ENCODE measurements at regions not wholly inside any gene's neighbourhood (a gene's known extent, or its start where the extent isn't known, plus 50 kb on each side); places are given as distances from the start of the nearest gene placed in this dataset.

- TF ChIP-seq, protein P1, sequence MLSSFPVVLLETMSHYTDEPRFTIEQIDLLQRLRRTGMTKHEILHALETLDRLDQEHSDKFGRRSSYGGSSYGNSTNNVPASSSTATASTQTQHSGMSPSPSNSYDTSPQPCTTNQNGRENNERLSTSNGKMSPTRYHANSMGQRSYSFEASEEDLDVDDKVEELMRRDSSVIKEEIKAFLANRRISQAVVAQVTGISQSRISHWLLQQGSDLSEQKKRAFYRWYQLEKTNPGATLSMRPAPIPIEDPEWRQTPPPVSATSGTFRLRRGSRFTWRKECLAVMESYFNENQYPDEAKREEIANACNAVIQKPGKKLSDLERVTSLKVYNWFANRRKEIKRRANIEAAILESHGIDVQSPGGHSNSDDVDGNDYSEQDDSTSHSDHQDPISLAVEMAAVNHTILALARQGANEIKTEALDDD (IDR thresholded peaks at IDR 0.05): no peak
- TF ChIP-seq, protein P2, sequence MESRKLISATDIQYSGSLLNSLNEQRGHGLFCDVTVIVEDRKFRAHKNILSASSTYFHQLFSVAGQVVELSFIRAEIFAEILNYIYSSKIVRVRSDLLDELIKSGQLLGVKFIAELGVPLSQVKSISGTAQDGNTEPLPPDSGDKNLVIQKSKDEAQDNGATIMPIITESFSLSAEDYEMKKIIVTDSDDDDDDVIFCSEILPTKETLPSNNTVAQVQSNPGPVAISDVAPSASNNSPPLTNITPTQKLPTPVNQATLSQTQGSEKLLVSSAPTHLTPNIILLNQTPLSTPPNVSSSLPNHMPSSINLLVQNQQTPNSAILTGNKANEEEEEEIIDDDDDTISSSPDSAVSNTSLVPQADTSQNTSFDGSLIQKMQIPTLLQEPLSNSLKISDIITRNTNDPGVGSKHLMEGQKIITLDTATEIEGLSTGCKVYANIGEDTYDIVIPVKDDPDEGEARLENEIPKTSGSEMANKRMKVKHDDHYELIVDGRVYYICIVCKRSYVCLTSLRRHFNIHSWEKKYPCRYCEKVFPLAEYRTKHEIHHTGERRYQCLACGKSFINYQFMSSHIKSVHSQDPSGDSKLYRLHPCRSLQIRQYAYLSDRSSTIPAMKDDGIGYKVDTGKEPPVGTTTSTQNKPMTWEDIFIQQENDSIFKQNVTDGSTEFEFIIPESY (CRISPR knock-in tag; IDR thresholded peaks at IDR 0.05): no peak
- TF ChIP-seq, protein P3, sequence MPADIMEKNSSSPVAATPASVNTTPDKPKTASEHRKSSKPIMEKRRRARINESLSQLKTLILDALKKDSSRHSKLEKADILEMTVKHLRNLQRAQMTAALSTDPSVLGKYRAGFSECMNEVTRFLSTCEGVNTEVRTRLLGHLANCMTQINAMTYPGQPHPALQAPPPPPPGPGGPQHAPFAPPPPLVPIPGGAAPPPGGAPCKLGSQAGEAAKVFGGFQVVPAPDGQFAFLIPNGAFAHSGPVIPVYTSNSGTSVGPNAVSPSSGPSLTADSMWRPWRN (IDR thresholded peaks at IDR 0.05; ENCODE audit: low read depth): no peak
- no peak for TF ChIP-seq PTBP1 (IDR thresholded peaks at IDR 0.05; ENCODE audit: low read depth, low read length)
- TF ChIP-seq NFE2L1 (tag; IDR thresholded peaks at IDR 0.05; ENCODE audit: borderline replicate concordance, low read depth): no peak
- Histone ChIP-seq H4K20me1 (replicated peaks; ENCODE audit: control insufficient read depth, insufficient read depth, low read length) (no peaks in the 10 kb centered on the region), H3K36me3 (ENCODE audit: control insufficient read depth, insufficient read depth, low read length) (no peaks in the 10 kb centered on the region), H3K4me1 (replicated peaks in 1 of 2; ENCODE audit: control insufficient read depth in 2 of 2, insufficient read depth in 2 of 2, low read length in 2 of 2) (no peaks in the 10 kb centered on the region), H3K27me3 (ENCODE audit: control insufficient read depth in 2 of 2, insufficient read depth in 2 of 2, low read length in 2 of 2) (peaks cover 0 to 22% of the 10 kb centered on the region in 2 experiments; a peak in 2 of 5 replicates), H3K9ac (ENCODE audit: insufficient read depth in 1 of 2, low read depth in 2 of 2, low read length in 2 of 2) (no peak overlapping the region), H3K9me1 (ENCODE audit: control insufficient read depth, insufficient read depth, low read length) (no peaks in the 10 kb centered on the region), H3K9me3 (replicated peaks; ENCODE audit: control insufficient read depth, insufficient read depth, low read depth, low read length) (no peaks in the 10 kb centered on the region), H3K4me3 (no peak overlapping the region), H3K4me2 (ENCODE audit: insufficient read depth, low read length) (no peak overlapping the region), H3K27ac (ENCODE audit: extremely low read depth, low read depth, low read length) (no peak overlapping the region), H3K79me2 (ENCODE audit: control insufficient read depth, insufficient read depth, low read length) (no peaks in the 10 kb centered on the region), H2AFZ (ENCODE audit: low read depth, low read length) (no peak overlapping the region)
- in situ Hi-C loops (cut with MboI) (no loop called here), intact Hi-C loops (cut with micrococcal nuclease) (no loop called here)
- ChIA-PET CTCF (ENCODE audit: low intra/inter-chr PET ratio) (no interaction called here), POLR2A (no interaction called here)
- 1% methylated on average over 9 of the region's 12 CpGs for WGBS (ENCODE audit: insufficient coverage, low coverage, missing lambda C conversion rate)
- ATAC-seq (no peak), FAIRE-seq (no peak), DNase-seq (ENCODE audit: extremely low read depth in 1 of 4, low spot score in 3 of 4) (no peak)
- BruUV-seq (replicated peaks): no TSS peak
Observed at GRCh38 chr13:40187324-40187795, 479.1 kb downstream of the FOXO1 start.
